ENCODE measurements at regions not wholly inside any gene's neighbourhood (a gene's known extent, or its start where the extent isn't known, plus 50 kb on each side); places are given as distances from the start of the nearest gene placed in this dataset.
A peak's percentile ranks its signal among the peaks of the same experiment; 100 is the strongest.

DNA sequence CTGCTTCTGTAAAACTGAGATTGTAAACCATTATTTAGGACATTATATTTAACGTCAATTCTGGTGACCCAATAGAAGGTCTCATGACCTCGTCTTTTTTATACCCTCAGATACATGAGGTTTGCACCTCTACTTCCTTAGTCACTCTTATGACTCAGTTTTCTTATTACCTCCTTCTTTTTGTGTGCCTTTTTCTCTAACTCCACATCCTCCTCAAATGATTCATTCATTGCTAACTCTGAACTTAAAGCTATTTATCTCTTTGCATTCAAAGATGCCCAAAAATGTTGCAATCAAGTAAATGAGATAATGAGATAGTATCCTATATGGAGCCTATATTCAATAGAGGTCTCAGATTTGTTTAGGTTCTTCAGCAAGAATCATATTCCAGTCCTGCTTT lies 121.0 kb upstream of the KYNU start:
- TF ChIP-seq, protein P1, sequence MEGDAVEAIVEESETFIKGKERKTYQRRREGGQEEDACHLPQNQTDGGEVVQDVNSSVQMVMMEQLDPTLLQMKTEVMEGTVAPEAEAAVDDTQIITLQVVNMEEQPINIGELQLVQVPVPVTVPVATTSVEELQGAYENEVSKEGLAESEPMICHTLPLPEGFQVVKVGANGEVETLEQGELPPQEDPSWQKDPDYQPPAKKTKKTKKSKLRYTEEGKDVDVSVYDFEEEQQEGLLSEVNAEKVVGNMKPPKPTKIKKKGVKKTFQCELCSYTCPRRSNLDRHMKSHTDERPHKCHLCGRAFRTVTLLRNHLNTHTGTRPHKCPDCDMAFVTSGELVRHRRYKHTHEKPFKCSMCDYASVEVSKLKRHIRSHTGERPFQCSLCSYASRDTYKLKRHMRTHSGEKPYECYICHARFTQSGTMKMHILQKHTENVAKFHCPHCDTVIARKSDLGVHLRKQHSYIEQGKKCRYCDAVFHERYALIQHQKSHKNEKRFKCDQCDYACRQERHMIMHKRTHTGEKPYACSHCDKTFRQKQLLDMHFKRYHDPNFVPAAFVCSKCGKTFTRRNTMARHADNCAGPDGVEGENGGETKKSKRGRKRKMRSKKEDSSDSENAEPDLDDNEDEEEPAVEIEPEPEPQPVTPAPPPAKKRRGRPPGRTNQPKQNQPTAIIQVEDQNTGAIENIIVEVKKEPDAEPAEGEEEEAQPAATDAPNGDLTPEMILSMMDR (IDR thresholded peaks at IDR 0.05) = no peak
- Mint-ChIP-seq H3K9me3 (no peaks in the 10 kb centered on the region), H3K27me3 (ENCODE audit: low read depth, poor library complexity) (peaks cover 3% of the 10 kb centered on the region), H3K4me1 (peaks cover 5% of the 10 kb centered on the region), H3K27ac (no peak overlapping the region), H3K36me3 (ENCODE audit: low read depth) (no peaks in the 10 kb centered on the region), H3K4me3 (no peak overlapping the region)
- no peak for DNase-seq

DNA sequence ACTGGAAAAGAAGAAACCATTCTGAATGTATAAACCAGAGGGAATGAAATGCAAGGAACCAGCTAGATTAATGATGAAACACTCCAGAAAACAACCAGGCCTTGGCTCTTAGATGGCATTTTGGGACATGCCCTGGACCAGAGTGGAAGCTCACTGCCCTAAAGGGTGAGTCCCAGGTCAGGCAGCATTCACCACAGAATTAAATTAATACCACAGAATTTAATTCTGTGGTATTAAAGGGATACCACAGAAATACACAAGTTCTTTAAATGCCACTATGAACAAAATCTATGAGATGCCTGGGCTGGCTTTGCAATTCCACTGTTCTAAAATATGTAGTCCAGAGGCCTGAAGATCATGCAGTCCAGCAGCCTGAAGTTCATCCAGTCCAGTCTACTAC lies 122.3 kb upstream of the KYNU start:
- DNase-seq = no peak
- H3K27ac Mint-ChIP-seq = no peak overlapping the region
- TF ChIP-seq, protein P1 (IDR thresholded peaks at IDR 0.05) = no peak
- H3K9me3 Mint-ChIP-seq = no peaks in the 10 kb centered on the region
- H3K4me1 Mint-ChIP-seq = peaks cover 5% of the 10 kb centered on the region
- H3K4me3 Mint-ChIP-seq = no peak overlapping the region
- H3K27me3 Mint-ChIP-seq (ENCODE audit: low read depth, poor library complexity) = peaks cover 3% of the 10 kb centered on the region
- H3K36me3 Mint-ChIP-seq (ENCODE audit: low read depth) = no peaks in the 10 kb centered on the region

DNA sequence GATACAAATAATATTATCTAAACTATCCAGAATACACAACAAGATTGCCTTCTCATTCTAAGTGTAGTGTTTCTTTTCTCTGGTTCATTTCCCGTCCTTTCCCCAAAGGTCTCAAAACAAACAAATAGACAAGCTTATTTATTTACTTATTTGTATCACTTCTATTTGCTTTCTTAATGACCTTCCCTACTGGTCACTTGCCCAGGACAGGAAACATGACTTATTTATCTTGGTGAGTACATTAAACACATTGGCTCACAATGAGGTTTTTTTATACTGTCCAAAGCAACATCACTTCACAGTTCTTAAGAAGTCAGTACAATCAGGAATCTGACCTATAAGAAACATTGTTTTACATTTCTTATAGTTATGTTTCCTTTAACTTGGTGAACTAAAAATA lies 123.3 kb upstream of the KYNU start:
- Mint-ChIP-seq H3K27ac (no peak overlapping the region), H3K36me3 (ENCODE audit: low read depth) (no peaks in the 10 kb centered on the region), H3K27me3 (ENCODE audit: low read depth, poor library complexity) (peaks cover 3% of the 10 kb centered on the region), H3K4me1 (peaks cover 5% of the 10 kb centered on the region), H3K4me3 (no peak overlapping the region), H3K9me3 (no peaks in the 10 kb centered on the region)
- no peak for DNase-seq
- TF ChIP-seq, protein P1 (IDR thresholded peaks at IDR 0.05) = no peak

DNA sequence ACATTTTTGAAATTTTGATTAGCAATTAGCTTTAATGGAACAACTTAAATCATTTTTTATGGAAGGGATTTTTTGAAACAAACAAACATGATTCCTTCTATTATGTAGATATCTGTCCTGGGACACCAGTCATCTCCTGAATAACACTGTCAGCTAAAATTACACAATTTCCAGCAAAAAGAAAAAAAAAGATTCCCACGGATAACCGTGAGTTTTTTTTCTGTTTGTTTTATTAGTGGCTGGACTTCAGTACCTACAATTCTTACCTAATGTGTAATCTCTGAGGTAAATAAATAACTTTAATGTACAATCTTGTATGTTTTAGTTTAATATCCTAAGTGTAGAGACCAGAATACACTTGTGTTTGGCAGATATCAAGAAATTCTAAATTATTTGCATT lies 126.6 kb upstream of the KYNU start:
- Mint-ChIP-seq H3K27me3 (ENCODE audit: low read depth, poor library complexity) (peaks cover 3% of the 10 kb centered on the region), H3K36me3 (ENCODE audit: low read depth) (no peaks in the 10 kb centered on the region), H3K4me1 (peaks cover 5% of the 10 kb centered on the region), H3K4me3 (no peak overlapping the region), H3K27ac (no peak overlapping the region), H3K9me3 (no peaks in the 10 kb centered on the region)
- TF ChIP-seq, protein P1 (IDR thresholded peaks at IDR 0.05) = no peak
- DNase-seq = no peak

DNA sequence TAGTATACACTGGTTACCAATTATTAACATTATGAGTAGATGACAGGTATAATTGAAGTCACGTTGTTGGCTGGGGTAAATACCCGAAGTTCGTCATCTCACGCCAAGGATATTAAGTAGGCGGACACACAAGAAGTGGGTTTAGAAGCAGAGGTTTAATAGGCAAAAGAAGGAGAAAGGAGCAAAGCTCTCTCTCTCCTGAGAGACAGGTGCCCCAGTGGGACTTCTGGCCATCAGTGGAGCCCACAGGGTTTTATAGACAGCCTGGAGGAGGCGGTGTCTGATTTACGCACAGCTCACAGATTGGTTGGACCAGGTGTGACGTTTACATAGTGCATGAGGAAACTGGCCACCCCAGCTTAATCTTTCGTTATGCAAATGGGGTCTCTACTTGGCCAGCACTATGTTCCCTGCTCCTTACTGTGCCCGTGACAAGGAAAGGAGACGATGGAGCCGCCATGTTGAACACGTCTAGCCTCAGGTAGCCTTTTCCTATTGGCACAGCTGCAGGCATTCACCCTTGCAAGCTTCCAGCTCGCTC lies 128.8 kb upstream of the KYNU start:
- Mint-ChIP-seq H3K4me1 (peaks cover 3% of the 10 kb centered on the region), H3K9me3 (no peaks in the 10 kb centered on the region), H3K36me3 (ENCODE audit: low read depth) (no peaks in the 10 kb centered on the region), H3K27me3 (ENCODE audit: low read depth, poor library complexity) (no peaks in the 10 kb centered on the region), H3K4me3 (no peak overlapping the region), H3K27ac (no peak overlapping the region)
- TF ChIP-seq, protein P1 (IDR thresholded peaks at IDR 0.05) = no peak
- DNase-seq = no peak

DNA sequence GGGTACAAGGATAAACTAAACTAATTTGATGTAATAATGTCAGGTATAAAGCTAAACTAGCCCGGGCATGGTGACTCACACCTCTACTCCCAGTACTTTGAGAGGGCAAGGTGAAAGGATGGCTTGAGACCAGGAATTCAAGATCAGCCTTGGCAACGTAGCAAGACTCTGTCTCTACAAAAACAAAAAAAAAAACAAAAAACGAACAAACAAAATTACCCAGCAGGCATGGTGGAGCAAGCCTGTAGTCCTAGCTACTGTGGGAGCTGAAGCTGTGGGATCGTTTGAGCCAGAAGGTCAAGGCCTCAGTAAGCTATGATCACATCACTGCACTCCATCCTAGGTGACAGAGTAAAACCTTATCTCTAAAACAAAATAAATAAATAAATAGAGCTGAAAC lies 131.8 kb upstream of the KYNU start:
- H3K4me1 Mint-ChIP-seq = no peaks in the 10 kb centered on the region
- no peaks in the 10 kb centered on the region for H3K27me3 Mint-ChIP-seq (ENCODE audit: low read depth, poor library complexity)
- H3K9me3 Mint-ChIP-seq = no peaks in the 10 kb centered on the region
- no peaks in the 10 kb centered on the region for H3K36me3 Mint-ChIP-seq (ENCODE audit: low read depth)
- DNase-seq = no peak
- TF ChIP-seq, protein P1 (IDR thresholded peaks at IDR 0.05) = no peak
- peak overlapping the region; percentile 64 for H3K27ac Mint-ChIP-seq
- no peak overlapping the region for H3K4me3 Mint-ChIP-seq
